ENCODE measurements at regions not wholly inside any gene's neighbourhood (a gene's known extent, or its start where the extent isn't known, plus 50 kb on each side); places are given as distances from the start of the nearest gene placed in this dataset.

DNA sequence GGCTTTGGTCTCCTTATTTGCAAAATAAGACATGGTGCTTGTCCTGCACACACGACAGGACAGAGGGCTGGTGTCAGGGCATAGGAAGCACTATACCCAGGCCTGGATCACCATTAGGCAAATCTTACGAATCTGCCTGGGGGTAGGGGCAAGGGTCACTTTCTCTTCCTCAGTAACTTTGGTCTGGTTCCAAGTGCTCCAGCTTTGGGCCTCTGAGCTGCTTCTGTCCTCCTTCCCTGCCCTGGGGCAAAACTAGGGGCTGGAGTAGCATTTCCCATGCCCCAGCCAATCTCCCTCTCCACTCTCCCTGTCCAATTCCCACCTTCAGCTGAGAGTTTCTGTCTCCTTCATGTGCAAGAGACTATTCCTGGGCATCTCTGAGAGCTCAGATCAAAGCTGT is 123.7 kb upstream of the NECTIN1 start:
- TF ChIP-seq POLR2A (IDR thresholded peaks at IDR 0.05; ENCODE audit: low read depth, low read length) (no peak), POLR2AphosphoS5 (IDR thresholded peaks at IDR 0.05; ENCODE audit: low read depth, low read length) (no peak)
